SU-DHL-6 (cell line): ENCODE measurements at regions not wholly inside any gene's neighbourhood (a gene's known extent, or its start where the extent isn't known, plus 50 kb on each side); places are given as distances from the start of the nearest gene placed in this dataset.

ENCODE experiments used
- H2AFZ ChIP-seq: fragments of 200-600 bp; sonication (generic); 2 replicates; pipeline ENCODE4 v1.6.1; 2014; ENCODE audit warnings: low read depth, mild to moderate bottlenecking, moderate library complexity, mixed read lengths, antibody characterized with exemption, low read length; ENCODE audit not compliant: severe bottlenecking
- H3F3A ChIP-seq: fragments of 200-600 bp; shearing (Covaris generic); 2 replicates; pipeline ENCODE4 v1.6.0; 2016; ENCODE audit warnings: antibody characterized with exemption, mild to moderate bottlenecking; ENCODE audit not compliant: insufficient read depth
- H3K27ac ChIP-seq: fragments of 200-600 bp; sonication (generic); 2 replicates; pipeline ENCODE4 v1.5.1; 2016; ENCODE audit warnings: low read depth, mild to moderate bottlenecking, low read length, moderate library complexity, mixed read lengths
- H3K27me3 ChIP-seq: fragments of 200-600 bp; sonication (generic), shearing (Covaris generic); 2 replicates; pipeline ENCODE4 v1.6.0; 2014; ENCODE audit warnings: mild to moderate bottlenecking, low read length
- H3K36me3 ChIP-seq: fragments of 200-600 bp; sonication (generic); 2 replicates; pipeline ENCODE4 v1.6.1; 2014; ENCODE audit warnings: mild to moderate bottlenecking, low read length, mixed read lengths
- H3K4me2 ChIP-seq: fragments of 300-600, 200-600 bp; shearing (Covaris generic), sonication (generic); 2 replicates; pipeline ENCODE4 v1.6.0; 2014; ENCODE audit warnings: low read length, low read depth, mild to moderate bottlenecking; ENCODE audit not compliant: poor library complexity, severe bottlenecking
- H3K4me3 ChIP-seq: fragments of 200-600 bp; sonication (generic); 2 replicates; pipeline ENCODE4 v1.5.1; 2014; ENCODE audit warnings: antibody characterized with exemption, low read length, mild to moderate bottlenecking, mixed read lengths; ENCODE audit not compliant: insufficient read depth, poor library complexity, severe bottlenecking
- H3K79me2 ChIP-seq: fragments of 200-600 bp; sonication (generic); 2 replicates; pipeline ENCODE4 v1.6.1; 2014; ENCODE audit warnings: mild to moderate bottlenecking, low read length, moderate library complexity; ENCODE audit not compliant: insufficient read depth
- H3K9ac ChIP-seq: fragments of 200-600 bp; sonication (generic); 2 replicates; pipeline ENCODE4 v1.7.0; 2014; ENCODE audit warnings: mild to moderate bottlenecking, low read length
- H3K9me2 ChIP-seq: fragments of 200-600 bp; sonication (generic); replicated peaks from 2 replicates; pipeline ENCODE4 v1.6.1; 2014; ENCODE audit warnings: low read length; ENCODE audit not compliant: insufficient read depth
- H3K9me3 ChIP-seq: fragments of 200-600 bp; sonication (generic); 2 replicates; pipeline ENCODE4 v1.6.1; 2014; ENCODE audit warnings: low read length, mixed read lengths; ENCODE audit not compliant: insufficient read depth
- H4K20me1 ChIP-seq: fragments of 200-600 bp; sonication (generic); 2 replicates; pipeline ENCODE4 v1.6.1; 2014; ENCODE audit warnings: low read depth, mild to moderate bottlenecking, antibody characterized with exemption, low read length, moderate library complexity, mixed read lengths
- EZH2phosphoT487 ChIP-seq: fragments of 200-600 bp; sonication (generic), shearing (Covaris generic); conservative IDR thresholded peaks from 2 replicates; pipeline ENCODE4 v1.6.1; 2018; ENCODE audit warnings: mild to moderate bottlenecking, antibody characterized with exemption, low read length, moderate library complexity, mixed read lengths
- TF ChIP-seq, protein P1 (sequence below): fragments of 200-600 bp; sonication (generic); IDR thresholded peaks from one replicate; pipeline ENCODE4 v1.5.1; 2017; ENCODE audit warnings: antibody characterized with exemption, mild to moderate bottlenecking, low read length, moderate library complexity; ENCODE audit not compliant: insufficient read depth, poor library complexity, severe bottlenecking

DNA sequence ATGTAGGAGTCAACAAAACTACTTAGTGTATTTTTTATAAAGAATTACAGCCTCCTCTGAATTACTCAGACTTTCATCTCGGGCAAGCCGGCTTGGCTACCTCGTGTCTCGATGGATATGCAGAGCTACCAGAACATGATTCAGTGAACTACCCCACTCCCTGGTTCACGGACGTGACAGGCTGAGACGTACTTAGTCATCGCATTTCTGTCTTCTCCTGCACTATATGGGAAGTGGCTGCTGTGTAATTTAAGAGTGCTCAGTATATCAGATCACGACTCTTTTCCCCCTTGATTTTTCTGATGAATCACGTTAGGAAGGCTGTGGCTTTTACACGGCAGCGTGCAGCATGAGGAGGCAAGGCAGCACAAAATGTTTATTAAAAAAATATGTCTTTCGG, 302.7 kb upstream of the ZFP64 start:
- Histone ChIP-seq H3K27ac (no peak overlapping the region), H3K27me3 (no peaks in the 10 kb centered on the region), H4K20me1 (no peaks in the 10 kb centered on the region), H3K9ac (no peak overlapping the region), H3K4me3 (no peak overlapping the region), H3K79me2 (no peaks in the 10 kb centered on the region), H2AFZ (no peak overlapping the region), H3K9me2 (no peaks in the 10 kb centered on the region), H3K36me3 (no peaks in the 10 kb centered on the region), H3K4me2 (no peak overlapping the region), H3F3A (no peaks in the 10 kb centered on the region), H3K9me3 (no peaks in the 10 kb centered on the region)
- TF ChIP-seq, protein P1, sequence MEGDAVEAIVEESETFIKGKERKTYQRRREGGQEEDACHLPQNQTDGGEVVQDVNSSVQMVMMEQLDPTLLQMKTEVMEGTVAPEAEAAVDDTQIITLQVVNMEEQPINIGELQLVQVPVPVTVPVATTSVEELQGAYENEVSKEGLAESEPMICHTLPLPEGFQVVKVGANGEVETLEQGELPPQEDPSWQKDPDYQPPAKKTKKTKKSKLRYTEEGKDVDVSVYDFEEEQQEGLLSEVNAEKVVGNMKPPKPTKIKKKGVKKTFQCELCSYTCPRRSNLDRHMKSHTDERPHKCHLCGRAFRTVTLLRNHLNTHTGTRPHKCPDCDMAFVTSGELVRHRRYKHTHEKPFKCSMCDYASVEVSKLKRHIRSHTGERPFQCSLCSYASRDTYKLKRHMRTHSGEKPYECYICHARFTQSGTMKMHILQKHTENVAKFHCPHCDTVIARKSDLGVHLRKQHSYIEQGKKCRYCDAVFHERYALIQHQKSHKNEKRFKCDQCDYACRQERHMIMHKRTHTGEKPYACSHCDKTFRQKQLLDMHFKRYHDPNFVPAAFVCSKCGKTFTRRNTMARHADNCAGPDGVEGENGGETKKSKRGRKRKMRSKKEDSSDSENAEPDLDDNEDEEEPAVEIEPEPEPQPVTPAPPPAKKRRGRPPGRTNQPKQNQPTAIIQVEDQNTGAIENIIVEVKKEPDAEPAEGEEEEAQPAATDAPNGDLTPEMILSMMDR, result no peak
- no peak for TF ChIP-seq EZH2phosphoT487

DNA sequence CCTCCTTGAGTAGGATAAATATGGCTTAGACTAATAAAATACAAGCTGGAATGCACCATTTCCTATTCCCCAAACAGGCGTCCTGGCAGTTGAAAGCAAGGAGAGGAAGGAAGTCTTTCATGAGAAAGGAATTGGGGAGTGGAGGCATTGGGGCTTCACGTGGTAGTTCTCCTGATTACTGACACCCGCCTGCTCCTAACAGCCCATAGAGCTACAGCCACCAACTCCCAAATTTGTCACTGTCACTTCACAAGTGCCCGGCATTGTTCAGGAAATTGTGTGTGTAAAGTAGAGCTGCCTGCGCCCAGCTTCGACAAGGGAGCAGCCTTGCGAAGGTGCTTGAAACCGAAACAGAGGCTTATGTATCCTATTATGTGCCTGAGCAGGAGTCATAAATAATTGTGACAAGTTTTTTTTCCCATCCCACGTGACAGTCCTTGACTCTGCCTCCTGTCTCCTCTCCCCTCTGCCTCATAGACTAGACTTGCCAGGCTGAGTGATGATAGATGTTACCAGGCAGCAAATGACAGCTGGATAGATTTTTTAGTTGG, 301.7 kb upstream of the ZFP64 start:
- Histone ChIP-seq H3K27ac (no peak overlapping the region), H3K9ac (no peak overlapping the region), H3K27me3 (no peaks in the 10 kb centered on the region), H3F3A (no peaks in the 10 kb centered on the region), H3K36me3 (no peaks in the 10 kb centered on the region), H3K4me2 (no peak overlapping the region), H2AFZ (no peak overlapping the region), H3K9me2 (no peaks in the 10 kb centered on the region), H4K20me1 (no peaks in the 10 kb centered on the region), H3K4me3 (no peak overlapping the region), H3K9me3 (no peaks in the 10 kb centered on the region), H3K79me2 (no peaks in the 10 kb centered on the region)
- TF ChIP-seq, protein P1, result no peak
- no peak for TF ChIP-seq EZH2phosphoT487

DNA sequence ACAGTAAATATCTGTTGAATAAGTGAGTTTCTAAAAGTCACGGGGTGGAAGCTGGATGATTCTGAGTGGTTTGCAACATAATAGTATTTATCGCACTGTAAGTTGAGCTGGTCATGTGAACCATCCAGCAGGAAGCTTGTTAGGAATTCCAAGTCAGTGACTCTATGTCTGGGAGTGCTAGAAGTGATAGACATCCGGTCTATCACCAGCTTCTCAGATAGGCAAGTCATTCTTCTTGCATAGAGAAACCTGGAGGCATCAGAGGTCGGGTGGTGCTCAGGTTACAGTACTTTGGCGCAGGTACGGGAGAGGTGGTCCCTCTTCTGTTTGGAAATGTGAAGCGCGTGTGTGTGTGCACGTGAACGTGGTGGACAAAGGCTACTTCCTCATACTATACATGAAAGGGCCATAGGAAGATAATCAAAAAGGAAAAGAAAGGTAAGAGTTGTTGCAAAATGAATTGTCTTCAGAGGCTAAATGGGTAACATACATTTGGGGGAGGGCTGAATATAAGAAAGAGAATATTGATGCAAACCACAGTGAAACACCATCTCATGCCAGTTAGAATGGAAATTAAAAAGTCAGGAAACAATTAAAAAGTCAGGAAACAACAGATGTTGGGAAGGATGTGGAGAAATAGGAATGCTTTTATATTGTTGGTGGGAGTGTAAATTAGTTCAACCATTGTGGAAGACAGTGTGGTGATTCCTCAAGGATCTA, 299.3 kb upstream of the ZFP64 start:
- Histone ChIP-seq H2AFZ (no peak overlapping the region), H3F3A (no peaks in the 10 kb centered on the region), H3K27ac (no peak overlapping the region), H3K9me2 (no peaks in the 10 kb centered on the region), H3K4me2 (no peak overlapping the region), H3K27me3 (no peaks in the 10 kb centered on the region), H3K79me2 (no peaks in the 10 kb centered on the region), H3K9me3 (no peaks in the 10 kb centered on the region), H3K4me3 (no peak overlapping the region), H3K9ac (no peak overlapping the region), H4K20me1 (no peaks in the 10 kb centered on the region), H3K36me3 (no peaks in the 10 kb centered on the region)
- TF ChIP-seq EZH2phosphoT487, result no peak
- TF ChIP-seq, protein P1, result no peak
